Caco-2 (cell line): ENCODE measurements at regions not wholly inside any gene's neighbourhood (a gene's known extent, or its start where the extent isn't known, plus 50 kb on each side); places are given as distances from the start of the nearest gene placed in this dataset.

Source experiments
- BruUV-seq: library from RNA; stranded (reverse); fragments of 400-500 nt; replicated peaks from 2 replicates; lab custom pipeline; 2021; lab: Mats Ljungman, UMichigan
- CTCF ChIA-PET: fragments of 300-600 bp; sonication (Branson Sonifier 250); formaldehyde crosslinking; loops from one replicate; lab custom pipeline; 2022; ENCODE audit warnings: antibody characterized with exemption; lab: Charles Lee
- POLR2A ChIA-PET: fragments of 300-600 bp; sonication (Branson Sonifier 250); formaldehyde crosslinking; loops from one replicate; lab custom pipeline; 2022; ENCODE audit warnings: antibody characterized with exemption; lab: Charles Lee
- DNase-seq, 2 experiments: peaks; one replicate each; pipeline versions ENCODE4 v3.0.0 to v3.0.0-alpha.2; 2020 to 2022
- H3K27me3 ChIP-seq: replicated peaks from 2 replicates; pipeline ENCODE4 v1.6.0; 2011; ENCODE audit warnings: low read length; ENCODE audit not compliant: control insufficient read depth, insufficient read depth
- H3K36me3 ChIP-seq: 2 replicates; pipeline ENCODE4 v1.5.1; 2011; ENCODE audit warnings: low read length; ENCODE audit not compliant: control insufficient read depth, insufficient read depth
- H3K4me1 ChIP-seq: fragments of 250-450 bp; sonication (Bioruptor Pico); 2 replicates; pipeline ENCODE4 v1.5.1; 2020; ENCODE audit warnings: mild to moderate bottlenecking
- H3K4me3 ChIP-seq: 2 replicates; pipeline ENCODE4 v1.5.1; 2011; ENCODE audit warnings: low read depth, mild to moderate bottlenecking, control low read depth, low read length
- H3K9me3 ChIP-seq: fragments of 250-450 bp; sonication (Bioruptor Pico); 2 replicates; pipeline ENCODE4 v1.5.1; 2020; ENCODE audit warnings: mild to moderate bottlenecking, moderate library complexity
- H3K27ac Mint-ChIP-seq: one replicate; pipeline ENCODE4 v1.8.0; 2022; ENCODE audit warnings: mixed read lengths; ENCODE audit not compliant: unreplicated experiment
- H3K27me3 Mint-ChIP-seq: one replicate; pipeline ENCODE4 v1.8.0; 2022; ENCODE audit warnings: mixed read lengths; ENCODE audit not compliant: insufficient read depth, unreplicated experiment
- H3K36me3 Mint-ChIP-seq: one replicate; pipeline ENCODE4 v1.8.0; 2022; ENCODE audit warnings: mild to moderate bottlenecking, mixed read lengths; ENCODE audit not compliant: insufficient read depth, unreplicated experiment
- H3K4me1 Mint-ChIP-seq: one replicate; pipeline ENCODE4 v1.8.0; 2022; ENCODE audit warnings: low read depth, mixed read lengths; ENCODE audit not compliant: unreplicated experiment
- H3K4me3 Mint-ChIP-seq: one replicate; pipeline ENCODE4 v1.8.0; 2022; ENCODE audit warnings: mild to moderate bottlenecking, moderate library complexity, mixed read lengths; ENCODE audit not compliant: unreplicated experiment
- H3K9me3 Mint-ChIP-seq: one replicate; pipeline ENCODE4 v1.8.0; 2022; ENCODE audit warnings: mixed read lengths; ENCODE audit not compliant: unreplicated experiment
- intact Hi-C: fragments of 100-400 bp; cut with micrococcal nuclease; formaldehyde crosslinking; loops from one replicate; pipeline ENCODE4 v1.10.0; 2022; ENCODE audit not compliant: unreplicated experiment
- TF ChIP-seq, protein P1 (sequence below), 2 experiments: fragments of 200-600 bp in 1 of 2; IDR thresholded peaks; 1 replicate in 1 of 2; 2 replicates in 1 of 2; pipeline versions ENCODE4 v1.5.1 to v1.8.0; 2011 to 2022; ENCODE audit warnings: antibody characterized with exemption in 1 of 2, control low read depth in 1 of 2, inconsistent platforms in 1 of 2, low read depth in 1 of 2, low read length in 1 of 2, mild to moderate bottlenecking in 1 of 2, moderate library complexity in 1 of 2; ENCODE audit not compliant: insufficient read depth in 1 of 2, severe bottlenecking in 1 of 2, unreplicated experiment in 1 of 2

DNA sequence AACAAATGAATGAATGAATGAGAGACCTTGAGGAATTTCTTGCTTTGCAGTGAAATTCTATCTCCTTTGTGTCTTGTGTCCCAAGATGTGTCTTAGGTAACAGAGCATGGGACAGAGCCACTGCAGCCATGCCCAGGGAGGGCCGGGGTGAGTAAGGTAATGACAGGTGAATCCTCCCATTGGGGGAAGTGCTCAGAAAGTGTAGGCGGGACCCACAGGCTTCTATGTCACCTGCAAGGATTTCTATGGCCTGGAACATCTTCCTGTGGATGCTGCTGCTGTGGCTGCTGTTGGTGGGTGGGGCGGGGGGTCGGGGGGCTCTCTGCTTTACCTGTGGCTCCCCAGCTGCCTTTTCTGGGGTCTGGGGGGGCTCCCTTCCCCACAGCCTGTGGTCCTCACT is 133.6 kb upstream of the IER5L start:
- H3K27ac Mint-ChIP-seq: no peak overlapping the region
- H3K9me3 Mint-ChIP-seq: no peaks in the 10 kb centered on the region
- no peaks in the 10 kb centered on the region for H3K9me3 ChIP-seq
- no peaks in the 10 kb centered on the region for H3K36me3 Mint-ChIP-seq
- H3K36me3 ChIP-seq: no peaks in the 10 kb centered on the region
- no peaks in the 10 kb centered on the region for H3K27me3 ChIP-seq
- intact Hi-C loops: no loop called here
- no peak overlapping the region for H3K4me3 Mint-ChIP-seq
- TF ChIP-seq, protein P1, sequence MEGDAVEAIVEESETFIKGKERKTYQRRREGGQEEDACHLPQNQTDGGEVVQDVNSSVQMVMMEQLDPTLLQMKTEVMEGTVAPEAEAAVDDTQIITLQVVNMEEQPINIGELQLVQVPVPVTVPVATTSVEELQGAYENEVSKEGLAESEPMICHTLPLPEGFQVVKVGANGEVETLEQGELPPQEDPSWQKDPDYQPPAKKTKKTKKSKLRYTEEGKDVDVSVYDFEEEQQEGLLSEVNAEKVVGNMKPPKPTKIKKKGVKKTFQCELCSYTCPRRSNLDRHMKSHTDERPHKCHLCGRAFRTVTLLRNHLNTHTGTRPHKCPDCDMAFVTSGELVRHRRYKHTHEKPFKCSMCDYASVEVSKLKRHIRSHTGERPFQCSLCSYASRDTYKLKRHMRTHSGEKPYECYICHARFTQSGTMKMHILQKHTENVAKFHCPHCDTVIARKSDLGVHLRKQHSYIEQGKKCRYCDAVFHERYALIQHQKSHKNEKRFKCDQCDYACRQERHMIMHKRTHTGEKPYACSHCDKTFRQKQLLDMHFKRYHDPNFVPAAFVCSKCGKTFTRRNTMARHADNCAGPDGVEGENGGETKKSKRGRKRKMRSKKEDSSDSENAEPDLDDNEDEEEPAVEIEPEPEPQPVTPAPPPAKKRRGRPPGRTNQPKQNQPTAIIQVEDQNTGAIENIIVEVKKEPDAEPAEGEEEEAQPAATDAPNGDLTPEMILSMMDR (IDR thresholded peaks at IDR 0.05; ENCODE audit: insufficient read depth in 1 of 2, low read depth in 1 of 2, low read length in 1 of 2, severe bottlenecking in 1 of 2, unreplicated experiment in 1 of 2): no peak
- no peaks in the 10 kb centered on the region for H3K27me3 Mint-ChIP-seq
- POLR2A ChIA-PET: no interaction called here
- peaks cover 6% of the 10 kb centered on the region for H3K4me1 Mint-ChIP-seq
- H3K4me3 ChIP-seq: no peak overlapping the region
- 0 out of 2 replicates have a peak, but pooled peaks cover 7% of the 10 kb centered on the region for H3K4me1 ChIP-seq
- no TSS peak for BruUV-seq
- CTCF ChIA-PET: no interaction called here
- peak in 1 of 2 experiments; percentile 15 for DNase-seq

DNA sequence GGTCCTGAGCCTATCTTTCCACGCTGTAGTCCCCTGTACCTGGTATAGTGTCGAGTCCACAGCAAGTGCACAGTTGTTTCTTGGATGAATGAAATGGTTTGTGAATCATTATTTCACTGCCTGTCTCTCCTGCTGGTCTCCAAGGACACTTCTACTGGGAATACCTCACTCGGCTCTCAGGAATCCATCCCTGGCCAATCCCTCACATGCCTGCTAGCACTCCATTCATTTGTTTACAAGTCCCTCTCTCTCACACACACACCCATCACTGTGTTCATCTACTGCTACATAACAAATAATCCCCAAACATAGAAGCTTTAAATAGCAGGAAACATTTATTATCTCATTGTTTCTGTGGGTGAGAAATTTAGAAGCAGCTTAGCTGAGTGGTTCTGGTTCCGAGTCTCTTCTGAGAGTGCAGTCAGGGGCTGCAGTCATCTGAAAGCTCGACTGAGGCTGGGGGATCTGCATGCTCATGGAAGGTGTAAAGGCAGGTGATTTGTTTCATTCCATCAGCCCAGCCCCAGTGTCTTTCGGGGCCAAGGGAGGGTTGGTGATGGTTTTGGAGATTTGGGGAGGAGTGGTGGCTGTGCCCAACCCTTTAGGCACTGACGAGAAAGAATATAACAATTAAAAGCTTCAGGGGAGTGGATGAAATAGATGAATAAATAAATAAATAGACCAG is 132.7 kb upstream of the IER5L start:
- no peaks in the 10 kb centered on the region for H3K27me3 ChIP-seq
- Mint-ChIP-seq H3K4me3 (no peak overlapping the region), H3K27ac (no peak overlapping the region), H3K9me3 (no peaks in the 10 kb centered on the region), H3K27me3 (no peaks in the 10 kb centered on the region), H3K4me1 (peaks cover 6% of the 10 kb centered on the region), H3K36me3 (no peaks in the 10 kb centered on the region)
- TF ChIP-seq, protein P1 (IDR thresholded peaks at IDR 0.05; ENCODE audit: insufficient read depth in 1 of 2, low read depth in 1 of 2, low read length in 1 of 2, severe bottlenecking in 1 of 2, unreplicated experiment in 1 of 2): no peak
- no TSS peak for BruUV-seq
- no peaks in the 10 kb centered on the region for H3K9me3 ChIP-seq
- intact Hi-C loops: no loop called here
- CTCF ChIA-PET: no interaction called here
- POLR2A ChIA-PET: no interaction called here
- 0 out of 2 replicates have a peak, but pooled peaks cover 7% of the 10 kb centered on the region for H3K4me1 ChIP-seq
- H3K36me3 ChIP-seq: no peaks in the 10 kb centered on the region
- peak in 1 of 2 experiments; percentile 5 for DNase-seq
- no peak overlapping the region for H3K4me3 ChIP-seq

GRCh38 chr9:129309906-129310305 is 131.8 kb upstream of the IER5L start:
- POLR2A ChIA-PET: no interaction called here
- no peaks in the 10 kb centered on the region for H3K36me3 Mint-ChIP-seq

More at GRCh38 chr9:129309906-129310305, 131.8 kb upstream of the IER5L start:
- no TSS peak for BruUV-seq
- Histone ChIP-seq H3K4me1 (0 out of 2 replicates have a peak, but pooled peaks cover 7% of the 10 kb centered on the region), H3K27me3 (no peaks in the 10 kb centered on the region), H3K9me3 (no peaks in the 10 kb centered on the region), H3K4me3 (no peak overlapping the region), H3K36me3 (no peaks in the 10 kb centered on the region)
- intact Hi-C loops: no loop called here
- CTCF ChIA-PET: interaction anchor here (0.6 kb wide), 1 partner anchor 135 kb away, joined by 3 read pairs; no protein-coding TSS in a partner anchor
- TF ChIP-seq, protein P1 (IDR thresholded peaks at IDR 0.05; ENCODE audit: insufficient read depth in 1 of 2, low read depth in 1 of 2, low read length in 1 of 2, severe bottlenecking in 1 of 2, unreplicated experiment in 1 of 2): no peak
- Mint-ChIP-seq H3K9me3 (no peaks in the 10 kb centered on the region), H3K4me1 (peaks cover 6% of the 10 kb centered on the region), H3K27me3 (no peaks in the 10 kb centered on the region), H3K4me3 (no peak overlapping the region), H3K27ac (no peak overlapping the region)
- DNase-seq: peak in 1 of 2 experiments; percentile 33
